HG02588 (cell line): ENCODE measurements at regions not wholly inside any gene's neighbourhood (a gene's known extent, or its start where the extent isn't known, plus 50 kb on each side); places are given as distances from the start of the nearest gene placed in this dataset.
"Not testable (repeated sequence)": the region's sequence is repeated elsewhere in the genome, so short reads cannot be mapped to it uniquely, and the experiment has no call there.

Experiments used
- ATAC-seq: cut with Tn5 transposase; IDR thresholded peaks from one replicate; pipeline ENCODE4 v1.9.1; 2021; ENCODE audit warnings: mild to moderate bottlenecking, moderate library complexity; ENCODE audit not compliant: unreplicated experiment

DNA sequence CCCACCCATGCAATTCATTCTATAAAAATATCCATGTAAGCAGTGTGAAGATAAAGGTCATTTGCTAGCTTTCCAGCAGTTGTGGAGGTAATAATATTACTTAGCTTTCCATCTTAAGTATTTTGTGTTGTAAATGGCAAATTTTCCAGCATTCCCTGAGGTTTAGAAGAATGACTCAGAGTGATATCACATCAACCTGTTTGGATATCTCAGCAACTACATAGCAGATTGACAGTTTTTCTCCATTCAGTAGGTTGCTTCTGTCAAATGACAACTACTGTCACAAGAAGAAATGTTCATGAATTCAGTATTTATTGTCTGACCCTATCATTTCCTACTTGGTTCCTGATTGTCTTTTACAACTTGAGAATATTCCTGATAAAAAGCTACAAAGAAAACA is 434.9 kb upstream of the GALNTL6 start:
- ATAC-seq = no peak

DNA sequence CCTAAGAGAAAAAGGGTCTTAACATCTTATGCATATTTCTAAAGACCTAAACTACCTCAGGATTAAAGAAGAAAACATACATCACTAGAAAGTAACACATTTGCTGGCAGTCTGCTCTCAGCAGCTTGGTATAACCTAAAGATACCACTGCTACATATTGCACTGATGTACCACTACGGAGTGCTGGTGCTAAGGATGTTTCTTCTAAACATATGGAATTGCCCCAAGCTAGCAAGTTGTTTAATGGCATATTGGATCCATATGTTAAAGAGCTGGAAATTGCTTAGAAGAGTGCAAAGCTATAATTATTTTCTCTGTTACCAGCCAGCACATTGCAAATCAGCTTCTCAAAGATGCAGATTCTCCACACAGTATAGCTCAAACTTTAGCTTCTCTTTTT is 436.5 kb upstream of the GALNTL6 start:
- no peak for ATAC-seq

DNA sequence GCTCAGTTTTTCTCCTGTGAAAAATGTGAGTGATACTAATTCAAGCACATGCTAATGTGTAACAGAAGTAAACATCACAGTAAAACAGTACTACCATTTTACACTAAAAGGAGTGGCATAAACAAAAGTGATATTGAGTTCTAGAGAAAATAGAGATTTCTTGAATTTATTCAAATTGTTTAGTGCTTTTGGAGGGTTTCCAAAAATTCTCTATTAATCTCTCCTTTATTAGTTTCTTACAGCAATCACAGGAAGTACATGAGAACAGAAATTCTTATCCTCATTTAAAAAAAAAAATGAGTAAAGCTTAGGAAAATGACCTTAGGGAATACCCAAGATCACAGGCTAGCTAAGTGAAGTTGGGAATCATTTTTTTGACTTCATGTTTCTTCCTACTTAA is 459.7 kb upstream of the GALNTL6 start:
- ATAC-seq = no peak

DNA sequence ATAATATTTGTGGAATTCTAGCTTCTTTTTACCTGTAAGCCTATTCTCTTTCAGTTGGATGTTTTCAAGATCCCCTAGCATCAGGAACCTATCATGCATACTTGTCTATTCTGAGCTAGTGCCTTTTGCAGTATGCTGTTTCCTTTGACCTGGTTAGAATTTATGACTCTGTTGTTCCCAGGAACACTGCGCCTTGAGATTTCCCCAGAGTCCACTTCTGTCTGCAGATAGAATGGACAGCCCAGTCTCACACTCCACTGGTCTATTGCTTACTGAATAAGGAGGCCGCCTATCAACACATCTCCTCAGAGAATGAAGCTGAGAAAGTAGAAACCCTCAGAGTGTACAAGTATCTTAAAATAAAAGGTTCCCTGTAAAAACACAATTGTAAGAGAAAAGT is 465.1 kb upstream of the GALNTL6 start:
- no peak for ATAC-seq

DNA sequence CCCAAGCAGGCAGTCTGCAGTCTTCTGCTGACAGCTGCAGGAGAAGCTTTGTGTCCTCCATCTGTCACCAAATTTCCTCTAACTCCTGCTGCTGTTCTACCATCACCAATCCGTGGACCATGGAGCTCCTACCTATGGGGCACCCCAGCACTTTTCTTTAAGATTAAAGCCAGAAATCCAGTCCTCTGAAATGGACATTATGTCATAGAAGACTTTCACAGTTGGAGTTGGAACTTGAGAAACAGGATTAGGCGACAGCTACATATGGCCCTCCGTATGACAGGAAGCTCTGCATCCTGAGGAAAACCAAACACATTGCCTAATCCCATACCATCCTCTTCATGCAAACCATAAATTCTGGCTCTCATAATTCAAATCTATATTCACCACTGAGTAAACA is 470.6 kb upstream of the GALNTL6 start:
- no peak for ATAC-seq

DNA sequence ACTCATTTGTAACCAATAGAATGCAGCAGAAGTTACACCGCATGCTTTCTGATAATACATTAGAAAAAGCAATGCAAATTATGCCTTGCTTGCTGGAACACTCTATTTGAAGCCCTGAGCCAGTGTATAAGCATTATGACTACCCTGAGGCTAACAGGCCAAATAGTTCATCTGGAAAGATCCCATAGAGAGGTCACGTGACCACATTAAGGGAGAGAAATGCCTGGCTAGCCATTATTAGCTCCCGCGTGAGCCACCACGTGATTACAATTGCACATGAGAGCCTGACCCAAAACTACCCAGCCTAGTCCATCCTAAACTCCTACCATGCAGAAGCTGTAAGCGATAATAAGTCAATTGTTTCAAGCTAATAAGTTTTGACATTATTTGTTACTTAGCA is 472.9 kb upstream of the GALNTL6 start:
- no peak for ATAC-seq

DNA sequence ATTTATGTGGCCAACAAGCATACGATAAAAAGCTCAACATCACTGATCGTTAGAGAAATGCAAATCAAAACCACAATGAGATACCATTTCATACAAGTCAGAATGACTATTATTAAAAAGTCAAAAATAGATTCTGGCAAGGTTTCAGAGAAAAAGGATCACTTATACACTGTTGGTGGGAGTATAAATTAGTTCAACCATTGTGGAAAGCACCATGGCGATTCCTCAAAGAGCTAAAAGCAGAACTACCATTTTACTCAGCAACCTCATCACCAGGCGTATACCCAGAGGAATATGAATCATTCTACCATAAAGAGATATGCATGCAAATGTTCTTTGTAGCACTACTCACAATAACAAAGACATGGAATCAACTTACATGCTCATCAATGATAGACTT is 478.7 kb upstream of the GALNTL6 start:
- ATAC-seq = no peak

DNA sequence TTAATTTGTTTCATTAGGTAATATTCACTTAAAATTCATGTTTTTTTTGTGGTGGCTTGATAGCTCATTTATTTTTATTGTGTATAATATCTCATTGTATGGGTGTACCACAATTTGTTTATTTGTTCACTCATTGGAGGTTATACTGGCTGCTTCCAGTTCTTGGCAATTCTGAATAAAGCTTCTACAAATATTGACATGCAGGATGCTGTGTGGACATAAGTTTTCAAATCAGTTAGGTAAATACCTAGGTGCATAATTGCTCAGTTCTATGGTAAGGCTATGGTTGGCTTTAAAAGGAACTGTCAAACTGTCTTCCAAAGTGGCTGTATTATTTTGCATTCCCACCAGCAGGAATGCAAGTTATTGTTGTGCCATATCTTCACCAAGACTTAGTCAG is 504.5 kb upstream of the GALNTL6 start:
- ATAC-seq = no peak

DNA sequence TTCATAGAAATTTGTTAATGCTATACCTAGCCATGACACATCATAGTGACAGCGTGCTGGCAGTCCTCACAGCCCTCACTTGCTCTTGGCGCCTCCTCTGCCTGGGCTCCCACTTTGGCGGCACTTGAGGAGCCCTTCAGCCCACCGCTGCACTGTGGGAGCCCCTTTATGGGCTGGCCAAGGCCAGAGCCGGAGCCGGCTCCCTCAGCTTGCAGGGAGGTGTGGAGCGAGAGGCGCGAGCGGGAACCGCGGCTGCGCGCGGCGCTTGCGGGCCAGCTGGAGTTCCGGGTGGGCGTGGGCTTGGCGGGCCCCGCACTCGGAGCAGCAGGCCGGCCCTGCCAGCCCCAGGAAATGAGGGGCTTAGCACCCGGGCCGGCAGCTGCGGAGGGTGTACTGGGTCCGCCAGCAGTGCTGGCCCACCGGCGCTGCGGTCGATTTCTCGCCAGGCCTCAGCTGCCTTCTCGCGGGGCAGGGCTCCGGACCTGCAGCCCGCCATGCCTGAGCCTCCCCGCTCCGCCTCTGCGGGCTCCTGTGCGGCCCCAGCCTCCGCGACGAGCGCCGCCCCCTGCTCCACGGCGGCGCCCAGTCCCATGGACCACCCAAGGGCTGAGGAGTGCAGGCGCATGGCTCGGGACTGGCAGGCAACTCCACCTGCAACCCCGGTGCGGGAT is 515.0 kb upstream of the GALNTL6 start:
- not testable (repeated sequence) for ATAC-seq

DNA sequence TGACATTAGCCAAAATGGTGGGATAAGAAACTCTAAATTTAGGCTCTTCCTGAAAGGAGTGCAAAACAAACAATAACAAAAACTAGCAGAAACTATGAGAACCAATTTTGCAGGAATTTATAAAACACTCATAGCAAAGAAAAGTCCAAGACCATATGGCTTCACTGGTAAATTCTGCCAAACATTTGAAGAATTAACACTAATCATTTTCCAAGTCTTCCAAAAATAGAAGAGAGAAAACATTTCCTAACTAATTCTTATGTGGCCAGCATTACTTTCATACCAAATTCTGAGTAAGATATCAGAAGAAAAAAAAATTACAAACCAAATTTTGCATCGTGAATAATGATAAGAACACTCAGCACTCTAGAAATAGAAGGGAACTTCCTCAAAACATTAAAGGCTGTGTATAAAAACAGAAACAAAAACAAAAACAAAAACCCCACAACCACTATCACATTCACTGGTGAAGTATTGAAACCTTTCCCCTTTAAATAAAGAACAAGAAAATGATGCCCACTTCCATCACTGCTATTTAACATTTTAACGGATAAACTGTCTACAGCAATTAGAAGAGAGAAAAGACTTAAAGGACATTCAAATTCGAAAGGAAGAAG is 524.3 kb upstream of the GALNTL6 start:
- no peak for ATAC-seq

DNA sequence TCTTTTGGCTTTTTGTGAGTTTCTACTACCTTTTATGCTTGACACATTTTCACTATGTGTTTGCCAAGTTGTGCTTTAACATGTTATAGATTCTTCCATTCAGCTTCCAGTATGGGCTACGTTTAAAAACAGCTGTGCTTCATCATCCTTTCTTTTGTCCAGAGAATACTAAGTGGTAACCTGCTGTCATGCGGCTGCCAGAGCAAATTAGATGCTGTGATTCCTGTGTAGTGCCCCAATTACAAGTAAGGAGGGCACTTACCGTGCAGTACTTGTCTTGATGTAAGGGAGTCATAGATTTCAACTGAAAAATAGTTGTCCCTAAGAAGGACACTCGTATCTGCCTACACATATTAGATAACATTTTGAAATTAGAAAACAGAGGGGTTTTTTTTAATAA is 531.8 kb upstream of the GALNTL6 start:
- ATAC-seq = no peak

DNA sequence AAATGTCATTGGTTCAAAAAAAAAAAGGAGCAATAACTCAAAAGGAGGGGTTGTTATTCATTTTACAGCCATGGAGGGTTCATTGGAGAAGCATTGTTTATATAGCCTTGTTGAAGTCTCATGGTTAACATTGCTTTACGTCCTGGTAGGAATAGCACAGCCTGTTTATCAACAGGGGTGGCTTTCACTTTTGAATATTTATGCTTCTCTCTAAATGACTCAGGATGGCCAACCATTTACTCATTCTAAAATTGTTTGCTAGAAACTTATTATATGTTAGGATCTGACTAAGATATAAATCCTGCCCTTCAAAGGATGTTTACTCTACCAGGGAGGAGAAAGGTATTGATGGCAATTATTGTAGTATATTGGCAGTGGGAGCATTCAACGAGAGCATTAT is 534.1 kb upstream of the GALNTL6 start:
- no peak for ATAC-seq

DNA sequence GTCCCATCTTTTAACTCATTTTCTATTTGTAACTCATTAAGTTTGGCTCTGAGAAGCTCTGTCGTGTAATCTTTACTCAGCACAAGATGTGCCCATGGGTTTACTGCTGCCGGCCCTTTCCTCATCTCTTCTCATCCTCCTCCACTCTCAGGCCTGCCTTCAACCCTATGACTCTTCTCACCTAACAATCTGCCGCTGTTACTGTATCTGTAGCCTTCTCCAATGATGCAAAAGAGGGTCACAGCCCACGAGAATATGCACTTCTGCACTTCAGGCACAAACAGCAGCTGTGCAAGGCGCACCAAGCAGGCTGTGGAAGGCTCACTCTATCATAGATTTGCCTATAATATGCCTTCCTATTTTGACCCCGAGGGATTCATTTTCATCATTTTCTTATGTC is 546.5 kb upstream of the GALNTL6 start:
- ATAC-seq = no peak

DNA sequence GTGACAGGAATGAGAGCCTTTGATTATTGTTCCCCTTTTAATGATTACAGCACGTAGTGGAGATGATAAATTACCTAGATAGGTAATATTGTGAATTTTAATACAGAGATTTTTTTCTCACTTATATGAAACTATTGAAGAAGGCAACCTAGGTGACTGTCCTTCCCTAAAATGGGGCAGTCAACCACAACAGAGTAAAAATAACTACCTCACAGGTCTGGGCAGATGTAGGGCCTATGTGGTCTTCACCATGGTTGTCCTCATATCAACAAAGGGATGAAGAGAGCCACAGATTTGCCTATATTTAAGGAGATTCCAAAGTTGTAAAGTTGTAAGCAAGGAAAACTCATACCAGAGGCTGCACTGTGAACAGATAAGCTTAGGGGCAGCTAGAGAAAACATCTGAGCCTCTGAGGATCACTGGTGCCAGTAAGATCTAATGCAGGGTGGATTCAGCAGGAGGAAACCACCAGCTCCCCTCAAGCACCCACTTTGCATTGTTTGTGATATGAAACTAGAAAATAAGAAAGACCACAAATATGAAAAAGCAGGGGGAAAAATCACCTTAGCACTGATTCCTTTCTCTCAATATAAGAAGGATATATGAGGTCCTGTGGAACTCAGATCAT is 547.9 kb upstream of the GALNTL6 start:
- no peak for ATAC-seq

DNA sequence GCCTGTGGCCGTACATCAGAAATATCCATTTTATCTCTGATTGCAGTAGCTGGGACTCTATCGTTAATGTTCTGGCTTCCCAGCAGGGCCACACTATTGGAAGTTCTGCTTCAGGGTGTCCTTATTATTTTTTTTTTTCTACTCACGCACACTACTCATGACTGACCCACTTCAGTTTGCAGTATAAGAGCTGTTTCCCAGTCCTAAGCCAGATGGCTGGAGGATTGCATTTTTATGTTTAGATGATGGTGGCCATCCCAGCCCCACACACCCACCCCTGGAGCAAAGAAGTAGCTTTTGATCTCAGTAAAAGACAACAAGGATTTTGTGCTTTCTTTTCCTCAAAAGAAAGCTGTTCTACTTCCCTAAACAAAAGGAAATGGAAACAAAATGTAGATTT is 557.0 kb upstream of the GALNTL6 start:
- no peak for ATAC-seq

DNA sequence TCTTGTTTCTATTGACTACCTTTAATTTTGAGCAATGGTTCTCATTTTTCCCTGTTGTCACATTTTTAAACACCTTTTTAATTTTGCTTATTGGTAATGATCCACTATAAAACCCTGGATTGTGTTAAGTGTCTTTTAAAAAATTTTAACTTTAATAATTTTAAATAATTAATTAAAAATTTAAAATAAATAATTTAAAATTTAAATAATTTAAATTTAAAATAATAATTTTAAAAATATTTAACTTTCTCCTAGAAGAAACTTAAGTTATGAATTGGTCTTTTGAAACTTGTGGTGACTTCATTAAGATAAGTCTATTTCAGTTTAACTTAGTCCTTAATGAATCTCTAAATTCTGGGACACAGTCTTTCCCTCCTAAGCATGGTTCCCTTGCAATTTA is 566.3 kb upstream of the GALNTL6 start:
- ATAC-seq = no peak

DNA sequence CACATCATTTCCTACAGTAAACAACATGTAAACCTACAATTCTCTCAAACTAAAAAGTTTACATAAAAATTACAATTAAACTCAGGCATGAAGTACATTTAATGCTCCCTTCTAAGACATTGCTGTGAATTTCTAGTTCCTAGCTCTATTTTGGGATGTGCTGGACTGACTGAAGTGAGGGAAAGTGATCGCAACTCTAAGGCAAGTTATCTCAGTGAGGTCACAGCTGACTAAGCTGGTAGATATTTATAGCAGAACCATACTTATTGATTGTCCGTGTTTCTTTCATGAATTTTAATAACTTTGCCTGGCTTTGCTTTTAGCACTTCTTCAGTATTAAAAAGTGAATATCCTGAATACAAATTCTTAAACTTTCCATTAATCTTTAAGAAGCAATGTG is 570.4 kb upstream of the GALNTL6 start:
- ATAC-seq = no peak

DNA sequence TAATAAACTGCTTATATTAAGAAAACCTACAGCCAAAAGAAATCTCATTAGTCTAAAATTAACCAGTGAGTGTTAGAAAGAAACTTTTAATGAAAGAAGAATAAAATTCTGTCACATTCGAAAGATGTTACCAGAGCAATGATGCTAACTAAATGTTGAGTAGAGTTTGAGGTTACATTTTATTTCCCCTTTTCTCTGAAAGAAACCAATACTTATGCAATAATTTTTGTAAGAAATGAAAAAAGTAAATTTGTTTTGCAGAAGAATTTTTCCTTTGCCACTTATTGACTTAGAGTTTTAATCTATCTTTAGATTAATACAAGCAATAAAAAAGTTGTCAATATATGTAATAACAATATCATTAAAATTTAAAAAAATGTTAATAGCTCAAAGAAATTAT is 574.0 kb upstream of the GALNTL6 start:
- ATAC-seq = no peak

DNA sequence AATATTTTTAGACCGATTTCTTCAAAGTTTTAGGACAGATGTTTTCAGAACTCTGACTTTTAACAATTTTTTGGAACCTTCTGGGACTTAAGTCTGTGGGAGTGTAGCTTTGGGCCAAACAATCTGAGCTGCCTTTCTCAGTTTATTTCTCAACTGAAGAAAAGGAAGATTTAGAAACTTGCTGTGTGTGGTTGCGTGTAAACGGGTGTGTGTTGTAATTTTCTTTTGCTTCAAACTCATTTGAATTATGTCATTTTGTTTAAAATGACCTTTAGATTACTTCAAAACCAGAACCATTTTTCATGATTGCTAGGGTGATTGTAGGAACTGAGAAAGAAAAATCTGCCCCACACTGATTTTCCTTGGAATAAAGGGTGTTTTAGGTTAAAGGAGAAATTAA is 577.7 kb upstream of the GALNTL6 start:
- no peak for ATAC-seq

DNA sequence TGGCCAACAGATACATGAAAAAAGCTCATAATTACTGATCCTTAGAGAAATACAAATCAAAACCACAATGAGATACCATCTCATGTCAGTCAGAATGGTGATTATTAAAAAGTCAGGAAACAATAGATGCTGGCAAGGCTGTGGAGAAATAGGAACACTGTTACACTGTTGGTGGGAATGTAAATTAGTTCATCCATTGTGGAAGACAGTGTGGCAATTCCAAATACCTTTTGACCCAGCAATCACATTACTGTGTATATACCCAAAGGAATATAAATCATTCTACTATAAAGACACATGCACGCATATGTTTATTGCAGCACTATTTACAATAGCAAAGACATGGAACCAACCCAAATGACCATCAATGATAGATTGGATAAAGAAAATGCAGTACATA is 583.9 kb upstream of the GALNTL6 start:
- not testable (repeated sequence) for ATAC-seq

DNA sequence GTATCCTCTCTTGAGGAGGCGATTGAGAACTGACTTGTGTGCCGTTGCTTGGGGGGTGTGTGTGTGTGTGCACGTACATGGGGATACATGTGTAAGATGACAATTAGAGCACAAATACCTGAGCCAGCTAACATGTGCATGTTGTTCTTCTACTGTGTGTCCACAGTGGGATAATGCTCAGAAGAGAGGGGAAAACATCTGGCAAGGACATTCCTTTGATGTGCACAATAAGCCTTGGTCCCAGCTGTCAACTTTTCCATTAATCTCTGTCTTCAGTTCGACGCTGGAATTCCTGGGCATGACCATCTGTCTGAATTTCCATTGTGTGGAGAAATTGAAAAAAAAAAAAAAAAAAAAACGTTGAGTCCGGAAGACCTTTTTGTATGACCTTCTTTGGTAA is 592.0 kb upstream of the GALNTL6 start:
- no peak for ATAC-seq

DNA sequence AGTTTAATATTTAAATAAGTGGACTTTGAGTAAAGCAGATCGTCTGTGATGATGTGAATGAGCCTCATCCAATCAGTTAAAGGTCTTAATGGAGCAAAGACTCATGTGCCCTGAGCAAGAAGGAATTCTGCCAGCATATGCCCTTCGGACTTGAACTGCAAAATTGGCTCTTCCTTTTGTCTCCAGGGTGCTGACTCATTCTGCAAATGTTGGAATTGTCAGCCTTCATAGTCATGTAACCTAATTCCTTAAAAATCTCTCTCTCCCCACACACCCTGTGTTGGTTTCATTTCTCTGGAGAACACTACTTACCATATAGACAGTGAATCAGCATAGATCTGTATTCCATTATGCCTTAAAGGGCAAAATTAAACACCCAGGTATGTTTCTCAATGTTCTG is 609.8 kb upstream of the GALNTL6 start:
- no peak for ATAC-seq

DNA sequence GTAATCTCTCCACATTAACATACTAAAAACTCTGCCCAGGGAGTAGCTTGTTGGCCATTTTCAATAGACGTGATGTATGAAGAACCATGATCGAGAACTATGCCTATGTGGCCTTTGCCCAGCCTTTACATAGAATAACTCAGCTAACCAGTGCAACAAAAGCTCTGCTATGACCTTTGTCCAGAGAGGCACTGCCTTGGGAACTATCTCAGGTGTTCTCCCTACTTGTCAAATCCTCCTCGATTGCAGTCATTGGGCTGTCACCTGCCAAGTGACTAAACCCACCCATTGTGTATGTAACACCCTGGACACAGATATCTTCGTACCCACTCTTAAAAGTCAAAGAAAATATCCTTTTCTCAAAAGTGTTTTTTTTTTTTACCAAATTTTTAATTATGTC is 610.3 kb upstream of the GALNTL6 start:
- no peak for ATAC-seq
